ENCODE measurements at regions not wholly inside any gene's neighbourhood (a gene's known extent, or its start where the extent isn't known, plus 50 kb on each side); places are given as distances from the start of the nearest gene placed in this dataset.
"Not testable (repeated sequence)": the region's sequence is repeated elsewhere in the genome, so short reads cannot be mapped to it uniquely, and the experiment has no call there.

GRCh38 chr3:135627057-135627456, 338.5 kb upstream of the PPP2R3A start:
- intact Hi-C loops (cut with micrococcal nuclease) = no loop called here
- Mint-ChIP-seq H3K4me1 (no peaks in the 10 kb centered on the region), H3K9me3 (no peaks in the 10 kb centered on the region), H3K4me3 (no peak overlapping the region), H3K27me3 (no peaks in the 10 kb centered on the region), H3K36me3 (ENCODE audit: low read depth) (no peaks in the 10 kb centered on the region), H3K27ac (no peak overlapping the region)
- DNase-seq = peak; percentile 15

- peak; percentile 20 for DNase-seq
- Mint-ChIP-seq H3K27ac (no peak overlapping the region), H3K4me1 (no peaks in the 10 kb centered on the region), H3K4me3 (no peak overlapping the region), H3K27me3 (no peaks in the 10 kb centered on the region), H3K36me3 (ENCODE audit: low read depth) (no peaks in the 10 kb centered on the region), H3K9me3 (no peaks in the 10 kb centered on the region)
- intact Hi-C loops (cut with micrococcal nuclease) = no loop called here
Observed at GRCh38 chr3:135629701-135630408, 335.7 kb upstream of the PPP2R3A start.

- intact Hi-C loops (cut with micrococcal nuclease) = no loop called here
- Mint-ChIP-seq H3K27ac (no peak overlapping the region), H3K4me1 (no peaks in the 10 kb centered on the region), H3K27me3 (no peaks in the 10 kb centered on the region), H3K9me3 (no peaks in the 10 kb centered on the region), H3K4me3 (no peak overlapping the region), H3K36me3 (ENCODE audit: low read depth) (no peaks in the 10 kb centered on the region)
- DNase-seq = peak; percentile 33
Observed at GRCh38 chr3:135632556-135633065, 332.9 kb upstream of the PPP2R3A start.

GRCh38 chr3:135633078-135633477, 332.4 kb upstream of the PPP2R3A start:
- Mint-ChIP-seq H3K27ac (no peak overlapping the region), H3K9me3 (no peaks in the 10 kb centered on the region), H3K27me3 (no peaks in the 10 kb centered on the region), H3K4me1 (no peaks in the 10 kb centered on the region), H3K4me3 (no peak overlapping the region), H3K36me3 (ENCODE audit: low read depth) (no peaks in the 10 kb centered on the region)
- intact Hi-C loops (cut with micrococcal nuclease) = no loop called here
- peak; percentile 18 for DNase-seq

GRCh38 chr3:135636596-135636995, 328.9 kb upstream of the PPP2R3A start:
- no peak overlapping the region for H3K4me3 Mint-ChIP-seq
- no peak overlapping the region for H3K27ac Mint-ChIP-seq
- intact Hi-C loops (cut with micrococcal nuclease) = no loop called here
- H3K27me3 Mint-ChIP-seq = no peaks in the 10 kb centered on the region
- no peaks in the 10 kb centered on the region for H3K9me3 Mint-ChIP-seq
- H3K36me3 Mint-ChIP-seq (ENCODE audit: low read depth) = no peaks in the 10 kb centered on the region
- no peak for DNase-seq
- no peaks in the 10 kb centered on the region for H3K4me1 Mint-ChIP-seq

GRCh38 chr3:135637013-135637412, 328.5 kb upstream of the PPP2R3A start:
- intact Hi-C loops (cut with micrococcal nuclease) = no loop called here
- no peak overlapping the region for H3K4me3 Mint-ChIP-seq
- H3K27ac Mint-ChIP-seq = no peak overlapping the region
- no peak for DNase-seq
- no peaks in the 10 kb centered on the region for H3K9me3 Mint-ChIP-seq
- H3K27me3 Mint-ChIP-seq = no peaks in the 10 kb centered on the region
- H3K36me3 Mint-ChIP-seq (ENCODE audit: low read depth) = no peaks in the 10 kb centered on the region
- no peaks in the 10 kb centered on the region for H3K4me1 Mint-ChIP-seq

GRCh38 chr3:135641761-135642160, 323.8 kb upstream of the PPP2R3A start:
- no peaks in the 10 kb centered on the region for H3K36me3 Mint-ChIP-seq (ENCODE audit: low read depth)
- H3K4me3 Mint-ChIP-seq = no peak overlapping the region
- intact Hi-C loops (cut with micrococcal nuclease) = no loop called here
- no peaks in the 10 kb centered on the region for H3K9me3 Mint-ChIP-seq
- H3K4me1 Mint-ChIP-seq = no peaks in the 10 kb centered on the region
- no peak for DNase-seq
- no peak overlapping the region for H3K27ac Mint-ChIP-seq
- H3K27me3 Mint-ChIP-seq = no peaks in the 10 kb centered on the region

GRCh38 chr3:135645541-135645940, 320.0 kb upstream of the PPP2R3A start:
- DNase-seq = no peak
- no peaks in the 10 kb centered on the region for H3K9me3 Mint-ChIP-seq
- H3K27ac Mint-ChIP-seq = no peak overlapping the region
- no peaks in the 10 kb centered on the region for H3K4me1 Mint-ChIP-seq
- H3K4me3 Mint-ChIP-seq = no peak overlapping the region
- H3K36me3 Mint-ChIP-seq (ENCODE audit: low read depth) = no peaks in the 10 kb centered on the region
- no peaks in the 10 kb centered on the region for H3K27me3 Mint-ChIP-seq
- intact Hi-C loops (cut with micrococcal nuclease) = no loop called here

GRCh38 chr3:135646873-135647272, 318.7 kb upstream of the PPP2R3A start:
- intact Hi-C loops (cut with micrococcal nuclease) = no loop called here

GRCh38 chr3:135649361-135649760, 316.2 kb upstream of the PPP2R3A start:
- intact Hi-C loops (cut with micrococcal nuclease) = no loop called here
- H3K27ac Mint-ChIP-seq = no peak overlapping the region
- no peaks in the 10 kb centered on the region for H3K9me3 Mint-ChIP-seq
- peak; percentile 34 for DNase-seq
- no peaks in the 10 kb centered on the region for H3K27me3 Mint-ChIP-seq
- H3K36me3 Mint-ChIP-seq (ENCODE audit: low read depth) = no peaks in the 10 kb centered on the region
- H3K4me1 Mint-ChIP-seq = no peaks in the 10 kb centered on the region
- no peak overlapping the region for H3K4me3 Mint-ChIP-seq

More at GRCh38 chr3:135646873-135647272, 318.7 kb upstream of the PPP2R3A start:
- Mint-ChIP-seq H3K27ac (no peak overlapping the region), H3K27me3 (no peaks in the 10 kb centered on the region), H3K4me3 (no peak overlapping the region), H3K4me1 (no peaks in the 10 kb centered on the region), H3K36me3 (ENCODE audit: low read depth) (no peaks in the 10 kb centered on the region), H3K9me3 (no peaks in the 10 kb centered on the region)
- DNase-seq = no peak

- no peaks in the 10 kb centered on the region for H3K4me1 Mint-ChIP-seq
- no peaks in the 10 kb centered on the region for H3K9me3 Mint-ChIP-seq
- H3K27me3 Mint-ChIP-seq = no peaks in the 10 kb centered on the region
- peak; percentile 20 for DNase-seq
- no peaks in the 10 kb centered on the region for H3K36me3 Mint-ChIP-seq (ENCODE audit: low read depth)
- intact Hi-C loops (cut with micrococcal nuclease) = no loop called here
- H3K4me3 Mint-ChIP-seq = no peak overlapping the region
- no peak overlapping the region for H3K27ac Mint-ChIP-seq
Observed at GRCh38 chr3:135650309-135650708, 315.2 kb upstream of the PPP2R3A start.

- DNase-seq = peak; percentile 17
- Mint-ChIP-seq H3K4me3 (no peak overlapping the region), H3K27me3 (no peaks in the 10 kb centered on the region), H3K4me1 (no peaks in the 10 kb centered on the region), H3K9me3 (no peaks in the 10 kb centered on the region), H3K27ac (no peak overlapping the region), H3K36me3 (ENCODE audit: low read depth) (no peaks in the 10 kb centered on the region)
- intact Hi-C loops (cut with micrococcal nuclease) = no loop called here
Observed at GRCh38 chr3:135652388-135652787, 313.1 kb upstream of the PPP2R3A start.

GRCh38 chr3:135655328-135655727, 310.2 kb upstream of the PPP2R3A start:
- DNase-seq = no peak
- Mint-ChIP-seq H3K27ac (no peak overlapping the region), H3K36me3 (ENCODE audit: low read depth) (no peaks in the 10 kb centered on the region), H3K9me3 (peaks cover 3% of the 10 kb centered on the region), H3K27me3 (no peaks in the 10 kb centered on the region), H3K4me3 (no peak overlapping the region), H3K4me1 (no peaks in the 10 kb centered on the region)
- intact Hi-C loops (cut with micrococcal nuclease) = no loop called here

GRCh38 chr3:135658451-135658850, 307.1 kb upstream of the PPP2R3A start:
- H3K36me3 Mint-ChIP-seq (ENCODE audit: low read depth); H3K4me1 Mint-ChIP-seq; H3K27me3 Mint-ChIP-seq; H3K27ac Mint-ChIP-seq; H3K4me3 Mint-ChIP-seq; DNase-seq; intact Hi-C loops (cut with micrococcal nuclease); H3K9me3 Mint-ChIP-seq: not testable (repeated sequence)

- intact Hi-C loops (cut with micrococcal nuclease) = no loop called here
- no peak overlapping the region for H3K27ac Mint-ChIP-seq
- H3K4me1 Mint-ChIP-seq = no peaks in the 10 kb centered on the region
- H3K4me3 Mint-ChIP-seq = no peak overlapping the region
- no peaks in the 10 kb centered on the region for H3K36me3 Mint-ChIP-seq (ENCODE audit: low read depth)
- no peaks in the 10 kb centered on the region for H3K27me3 Mint-ChIP-seq
- no peaks in the 10 kb centered on the region for H3K9me3 Mint-ChIP-seq
- DNase-seq = no peak
Observed at GRCh38 chr3:135667061-135667460, 298.5 kb upstream of the PPP2R3A start.
